ENCODE measurements at regions not wholly inside any gene's neighbourhood (a gene's known extent, or its start where the extent isn't known, plus 50 kb on each side); places are given as distances from the start of the nearest gene placed in this dataset.
"Not testable (repeated sequence)": the region's sequence is repeated elsewhere in the genome, so short reads cannot be mapped to it uniquely, and the experiment has no call there.

DNA sequence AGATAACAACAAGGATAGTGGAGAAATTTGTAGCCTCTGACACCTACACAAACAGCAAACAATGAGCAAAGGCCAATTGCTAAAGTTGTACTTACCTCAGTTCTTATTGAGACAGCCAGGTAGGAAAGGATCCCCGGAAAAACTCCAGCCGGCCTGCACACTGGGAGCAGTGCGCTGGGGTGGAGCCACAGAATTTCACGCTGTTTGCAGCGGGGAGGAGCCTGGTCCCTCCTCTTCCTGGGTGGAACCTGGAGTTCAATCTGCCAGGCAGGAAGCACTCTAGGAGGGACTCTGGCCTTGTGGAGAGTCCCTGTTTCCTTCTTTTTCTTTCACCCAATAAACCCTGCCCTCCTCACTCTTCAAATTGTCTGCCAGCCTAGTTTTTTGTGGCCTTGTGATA lies 382.6 kb upstream of the TGIF2LX start:
- in situ Hi-C loops (cut with HindIII; ENCODE audit: low sequenced_read_pairs); DNase-seq (ENCODE audit: low spot score): not testable (repeated sequence)

- DNase-seq (ENCODE audit: low spot score); in situ Hi-C loops (cut with HindIII; ENCODE audit: low sequenced_read_pairs): not testable (repeated sequence)
Measured at GRCh38 chrX:89557146-89557545, 364.6 kb upstream of the TGIF2LX start.

DNA sequence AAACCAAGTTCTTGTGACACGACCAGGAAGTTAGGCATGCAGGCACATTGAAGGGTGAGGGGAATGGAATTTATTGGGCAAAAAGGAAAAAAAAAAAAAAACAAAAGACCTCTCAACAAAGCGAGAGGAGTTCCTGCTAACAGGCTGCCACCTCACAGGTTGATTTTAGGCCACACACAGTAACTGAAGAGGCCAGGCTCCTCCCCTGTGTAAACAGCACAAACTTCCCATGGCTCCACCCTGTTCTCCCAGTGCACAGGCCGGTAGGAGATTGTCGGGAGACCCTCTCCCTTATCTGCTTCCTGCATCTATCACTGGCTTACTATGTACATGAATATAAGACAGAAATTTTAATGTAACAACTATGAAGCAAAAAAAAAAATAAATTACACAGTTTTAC lies 359.6 kb upstream of the TGIF2LX start:
- in situ Hi-C loops (cut with HindIII; ENCODE audit: low sequenced_read_pairs); DNase-seq (ENCODE audit: low spot score): not testable (repeated sequence)

DNA sequence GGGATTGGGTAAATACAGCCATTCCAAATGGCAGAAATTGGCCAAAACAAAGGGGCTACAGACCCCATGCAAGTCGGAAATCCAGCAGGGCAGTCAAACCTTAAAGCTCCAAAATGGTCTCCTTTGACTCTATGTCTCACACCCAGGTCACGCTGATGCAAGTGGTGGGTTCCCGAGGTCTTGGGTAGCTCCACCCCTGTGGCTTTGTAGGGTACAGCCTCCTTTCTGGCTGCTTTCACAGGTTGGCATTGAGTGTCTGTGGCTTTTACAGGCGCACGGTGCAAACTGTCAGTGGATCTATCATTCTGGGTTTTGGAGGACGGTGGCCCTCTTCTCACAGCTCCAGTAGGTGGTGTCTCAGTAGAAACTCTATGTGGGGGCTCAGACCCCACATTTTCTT lies 358.6 kb upstream of the TGIF2LX start:
- in situ Hi-C loops (cut with HindIII; ENCODE audit: low sequenced_read_pairs); DNase-seq (ENCODE audit: low spot score): not testable (repeated sequence)

- DNase-seq (ENCODE audit: low spot score); in situ Hi-C loops (cut with HindIII; ENCODE audit: low sequenced_read_pairs): not testable (repeated sequence)
Measured at GRCh38 chrX:89567787-89568186, 353.9 kb upstream of the TGIF2LX start.

GRCh38 chrX:89581868-89582267 lies 339.8 kb upstream of the TGIF2LX start:
- in situ Hi-C loops (cut with HindIII; ENCODE audit: low sequenced_read_pairs); DNase-seq (ENCODE audit: low spot score): not testable (repeated sequence)

DNA sequence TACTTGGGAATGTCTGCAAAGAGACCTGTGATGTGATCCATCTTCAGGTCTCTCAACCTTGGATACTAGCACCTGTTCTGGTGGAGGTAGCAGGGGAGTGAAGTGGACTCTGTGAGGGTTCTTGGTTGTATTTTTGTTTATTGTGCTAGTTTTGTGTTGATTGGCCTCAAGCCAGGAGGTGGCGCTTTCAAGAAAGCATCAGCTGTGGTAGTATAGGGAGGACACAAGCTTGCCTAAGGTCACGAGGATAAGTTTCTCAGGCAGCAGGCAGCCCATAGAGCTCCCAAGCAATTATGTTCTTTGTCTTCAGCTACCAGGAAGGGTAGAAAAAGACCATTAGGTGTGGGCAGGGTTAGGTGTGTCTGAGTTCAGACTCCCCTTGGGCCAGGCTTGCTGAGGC lies 289.9 kb upstream of the TGIF2LX start:
- in situ Hi-C loops (cut with HindIII; ENCODE audit: low sequenced_read_pairs); DNase-seq (ENCODE audit: low spot score): not testable (repeated sequence)

DNA sequence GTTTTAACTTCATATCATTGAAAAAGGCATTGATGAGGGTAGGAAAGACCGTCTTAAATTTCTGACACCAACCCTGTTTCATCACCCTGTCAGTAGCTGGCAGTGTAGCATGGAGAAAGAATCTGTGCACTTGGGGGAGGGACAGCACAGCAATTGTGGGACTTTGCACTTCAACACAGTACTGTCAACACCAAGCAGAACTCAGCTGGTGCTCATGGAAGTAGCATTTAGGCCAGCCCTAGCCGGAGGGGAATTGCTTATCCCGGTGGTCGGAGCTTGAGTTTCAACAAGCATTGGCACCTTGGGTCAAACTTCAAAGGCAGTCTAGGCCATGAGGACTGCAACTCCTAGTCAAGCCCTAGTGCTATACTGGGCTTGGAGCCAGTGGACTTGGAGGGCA lies 285.8 kb upstream of the TGIF2LX start:
- in situ Hi-C loops (cut with HindIII; ENCODE audit: low sequenced_read_pairs); DNase-seq (ENCODE audit: low spot score): not testable (repeated sequence)

- in situ Hi-C loops (cut with HindIII; ENCODE audit: low sequenced_read_pairs); DNase-seq (ENCODE audit: low spot score): not testable (repeated sequence)
Measured at GRCh38 chrX:89658662-89659061, 263.0 kb upstream of the TGIF2LX start.

DNA sequence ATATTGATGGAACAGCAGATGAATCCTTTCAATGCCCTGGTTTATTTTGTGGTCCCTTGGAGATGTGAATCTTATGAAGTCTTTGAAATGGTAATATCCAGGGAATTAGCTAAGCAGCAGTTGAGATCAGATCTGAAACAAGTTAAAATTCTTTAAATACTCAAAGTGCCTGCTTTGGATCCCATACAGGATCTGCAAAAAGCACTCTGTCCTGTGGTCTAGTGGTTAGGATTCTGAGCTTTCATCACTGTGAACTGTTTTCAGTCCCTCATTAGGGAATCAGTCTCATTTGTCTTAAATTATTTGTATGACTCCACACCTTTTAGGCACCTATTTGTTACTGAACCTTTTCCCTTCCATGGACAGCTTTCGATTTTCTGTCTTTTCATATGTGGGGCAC lies 215.2 kb upstream of the TGIF2LX start:
- DNase-seq (ENCODE audit: low spot score); in situ Hi-C loops (cut with HindIII; ENCODE audit: low sequenced_read_pairs): not testable (repeated sequence)

DNA sequence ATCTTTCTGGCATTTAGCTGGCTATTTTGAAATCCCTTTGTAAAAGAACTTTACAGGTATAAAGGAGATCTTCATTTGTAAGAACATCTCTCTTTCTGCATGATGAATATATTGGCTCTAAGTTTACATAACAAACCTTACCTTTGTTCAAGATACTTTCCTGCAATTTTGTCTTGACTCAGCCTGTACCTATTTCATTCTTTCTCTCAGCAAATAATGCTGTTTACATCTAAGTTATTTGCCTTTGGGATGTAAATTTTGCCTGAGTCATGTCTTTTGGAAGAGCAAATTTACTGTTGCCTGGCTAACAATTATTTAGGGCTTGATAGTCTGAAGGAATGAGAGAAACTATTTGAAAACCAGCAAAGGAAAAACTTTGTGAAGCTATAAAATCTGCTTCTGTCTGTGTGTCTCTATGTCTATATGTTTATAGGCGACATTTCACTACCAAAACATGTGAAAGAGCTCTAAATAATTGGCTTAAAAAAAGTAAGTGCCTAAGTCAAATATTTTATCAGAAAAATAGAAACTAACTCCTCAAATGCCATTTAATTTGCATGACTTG lies 214.3 kb upstream of the TGIF2LX start:
- in situ Hi-C loops (cut with HindIII; ENCODE audit: low sequenced_read_pairs); DNase-seq (ENCODE audit: low spot score): not testable (repeated sequence)

DNA sequence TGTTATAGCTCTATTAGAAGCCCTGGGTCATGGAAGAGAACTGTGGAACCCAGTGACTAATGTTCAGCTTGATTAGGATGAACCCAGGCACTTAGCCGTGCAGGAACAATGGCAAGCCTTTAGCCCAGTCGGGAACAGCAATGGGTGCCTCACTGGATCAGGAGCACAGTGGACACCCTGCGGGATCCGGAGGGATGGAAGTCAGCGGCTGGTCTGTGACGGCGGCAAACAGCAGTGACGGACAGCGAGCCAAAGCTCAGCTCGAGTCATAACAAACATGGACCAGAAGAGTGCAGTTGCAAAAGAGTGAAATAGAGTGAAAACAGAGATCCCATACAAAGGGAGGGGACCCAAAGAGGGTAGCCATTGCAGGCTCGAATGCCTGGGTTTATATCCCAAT lies 187.3 kb upstream of the TGIF2LX start:
- DNase-seq (ENCODE audit: low spot score); in situ Hi-C loops (cut with HindIII; ENCODE audit: low sequenced_read_pairs): not testable (repeated sequence)

GRCh38 chrX:89756466-89756865 lies 165.2 kb upstream of the TGIF2LX start:
- in situ Hi-C loops (cut with HindIII; ENCODE audit: low sequenced_read_pairs) = not testable (repeated sequence)

GRCh38 chrX:89757767-89758166 lies 163.9 kb upstream of the TGIF2LX start:
- in situ Hi-C loops (cut with HindIII; ENCODE audit: low sequenced_read_pairs); DNase-seq (ENCODE audit: low spot score): not testable (repeated sequence)

More at GRCh38 chrX:89756466-89756865, 165.2 kb upstream of the TGIF2LX start:
- DNase-seq (ENCODE audit: low spot score) = not testable (repeated sequence)

GRCh38 chrX:89759076-89759685 lies 162.5 kb upstream of the TGIF2LX start:
- in situ Hi-C loops (cut with HindIII; ENCODE audit: low sequenced_read_pairs); DNase-seq (ENCODE audit: low spot score): not testable (repeated sequence)

GRCh38 chrX:89771639-89772038 lies 150.1 kb upstream of the TGIF2LX start:
- DNase-seq (ENCODE audit: low spot score); in situ Hi-C loops (cut with HindIII; ENCODE audit: low sequenced_read_pairs): not testable (repeated sequence)

DNA sequence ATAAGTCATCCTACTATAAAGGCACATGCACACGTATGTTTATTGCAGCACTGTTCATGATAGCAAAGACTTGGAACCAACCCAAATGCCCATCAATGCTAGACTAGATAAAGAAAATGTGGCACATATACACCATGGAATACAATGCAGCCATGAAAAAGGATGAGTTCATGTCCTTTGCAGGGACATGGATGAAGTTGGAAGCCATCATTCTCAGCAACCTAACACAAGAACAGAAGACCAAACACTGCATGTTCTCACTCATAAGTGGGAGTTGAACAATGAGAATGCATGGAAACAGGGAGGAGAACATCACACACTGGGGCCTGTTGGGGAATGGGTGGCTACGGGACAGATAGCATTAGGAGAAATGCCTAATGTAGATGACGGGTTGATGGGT lies 110.3 kb upstream of the TGIF2LX start:
- DNase-seq (ENCODE audit: low spot score); in situ Hi-C loops (cut with HindIII; ENCODE audit: low sequenced_read_pairs): not testable (repeated sequence)

GRCh38 chrX:89839723-89840122 lies 82.0 kb upstream of the TGIF2LX start:
- DNase-seq (ENCODE audit: low spot score); in situ Hi-C loops (cut with HindIII; ENCODE audit: low sequenced_read_pairs): not testable (repeated sequence)

DNA sequence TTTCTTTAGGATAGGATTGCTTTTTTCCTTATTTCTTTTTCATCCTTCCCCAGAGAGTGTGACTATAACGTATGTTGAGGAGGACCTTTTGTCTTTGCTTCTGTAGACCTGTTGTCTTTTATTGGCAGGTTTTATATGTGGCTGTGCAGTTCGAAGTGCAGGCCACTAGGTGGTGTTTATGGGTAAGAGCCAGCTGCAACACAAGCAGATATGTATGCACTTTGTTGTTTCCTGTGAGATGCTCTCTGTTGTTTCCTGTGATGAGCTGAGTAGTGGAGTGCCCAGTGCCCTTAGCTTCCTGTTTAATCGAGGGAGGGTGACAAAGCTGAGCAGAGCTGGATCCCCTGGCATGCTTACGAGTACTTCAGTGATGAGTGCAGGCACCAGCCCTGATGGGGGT lies 50.0 kb upstream of the TGIF2LX start:
- in situ Hi-C loops (cut with HindIII; ENCODE audit: low sequenced_read_pairs) = not testable (repeated sequence)
- peak; percentile 3 for DNase-seq (ENCODE audit: low spot score)

Data from G401 (cell line).